ENCODE measurements at regions not wholly inside any gene's neighbourhood (a gene's known extent, or its start where the extent isn't known, plus 50 kb on each side); places are given as distances from the start of the nearest gene placed in this dataset.

GRCh38 chr3:95387242-95388021 lies 1324.6 kb downstream of the NSUN3 start:
- no peak for DNase-seq
- H3K4me1 ChIP-seq, result no peaks in the 10 kb centered on the region
- H3K27me3 ChIP-seq, result no peaks in the 10 kb centered on the region
- H3K36me3 ChIP-seq, result no peaks in the 10 kb centered on the region
- H3K9me3 ChIP-seq, result no peaks in the 10 kb centered on the region
- no peak overlapping the region for H3K4me3 ChIP-seq (ENCODE audit: low read depth, low read length)
- no peak for TF ChIP-seq CTCF (IDR thresholded peaks at IDR 0.05; ENCODE audit: low read depth, low read length)

- Histone ChIP-seq H3K4me1 (no peaks in the 10 kb centered on the region), H3K9me3 (no peaks in the 10 kb centered on the region), H3K36me3 (no peaks in the 10 kb centered on the region), H3K27me3 (no peaks in the 10 kb centered on the region), H3K4me3 (ENCODE audit: low read depth, low read length) (no peak overlapping the region)
- DNase-seq, result no peak
- no peak for TF ChIP-seq CTCF (IDR thresholded peaks at IDR 0.05; ENCODE audit: low read depth, low read length)
Observed at GRCh38 chr3:95389725-95390313, 1327.0 kb downstream of the NSUN3 start.

GRCh38 chr3:95394286-95394685 lies 1331.4 kb downstream of the NSUN3 start:
- no peak for TF ChIP-seq CTCF (IDR thresholded peaks at IDR 0.05; ENCODE audit: low read depth, low read length)
- Histone ChIP-seq H3K36me3 (no peaks in the 10 kb centered on the region), H3K9me3 (no peaks in the 10 kb centered on the region), H3K4me3 (ENCODE audit: low read depth, low read length) (no peak overlapping the region), H3K27me3 (no peaks in the 10 kb centered on the region), H3K4me1 (no peaks in the 10 kb centered on the region)
- DNase-seq, result no peak

GRCh38 chr3:95399585-95399984 lies 1336.7 kb downstream of the NSUN3 start:
- no peaks in the 10 kb centered on the region for H3K27me3 ChIP-seq
- no peak overlapping the region for H3K4me3 ChIP-seq (ENCODE audit: low read depth, low read length)
- no peak for TF ChIP-seq CTCF (IDR thresholded peaks at IDR 0.05; ENCODE audit: low read depth, low read length)
- no peaks in the 10 kb centered on the region for H3K4me1 ChIP-seq
- no peaks in the 10 kb centered on the region for H3K36me3 ChIP-seq
- DNase-seq, result no peak
- no peaks in the 10 kb centered on the region for H3K9me3 ChIP-seq

GRCh38 chr3:95401693-95402092 lies 1338.8 kb downstream of the NSUN3 start:
- no peak for DNase-seq
- no peak for TF ChIP-seq CTCF (IDR thresholded peaks at IDR 0.05; ENCODE audit: low read depth, low read length)
- Histone ChIP-seq H3K36me3 (no peaks in the 10 kb centered on the region), H3K4me3 (ENCODE audit: low read depth, low read length) (no peak overlapping the region), H3K4me1 (no peaks in the 10 kb centered on the region), H3K27me3 (no peaks in the 10 kb centered on the region), H3K9me3 (no peaks in the 10 kb centered on the region)
